Osteoblast (primary cell): ENCODE measurements at regions not wholly inside any gene's neighbourhood (a gene's known extent, or its start where the extent isn't known, plus 50 kb on each side); places are given as distances from the start of the nearest gene placed in this dataset.

Experiments used
- DNase-seq: peaks from one replicate; pipeline ENCODE4 v3.0.0; 2011; ENCODE audit warnings: low spot score, mixed read lengths; ENCODE audit not compliant: insufficient read length; ENCODE audit errors: missing footprints
- H2AFZ ChIP-seq: 2 replicates; pipeline ENCODE4 v1.6.0; 2011; ENCODE audit warnings: mild to moderate bottlenecking, low read length
- H3K27ac ChIP-seq: 2 replicates; pipeline ENCODE4 v1.5.1; 2011; ENCODE audit warnings: mild to moderate bottlenecking, low read depth, low read length, moderate library complexity
- H3K27me3 ChIP-seq: 2 replicates; pipeline ENCODE4 v1.6.0; 2012; ENCODE audit warnings: mild to moderate bottlenecking, control low read depth, inconsistent platforms, low read length, moderate library complexity; ENCODE audit not compliant: insufficient read depth
- H3K36me3 ChIP-seq: 2 replicates; pipeline ENCODE4 v1.5.1; 2011; ENCODE audit warnings: mild to moderate bottlenecking, low read length, control low read depth, moderate library complexity; ENCODE audit not compliant: insufficient read depth
- H3K4me1 ChIP-seq: 2 replicates; pipeline ENCODE4 v1.5.1; 2011; ENCODE audit warnings: mild to moderate bottlenecking, low read length, control low read depth, moderate library complexity; ENCODE audit not compliant: insufficient read depth
- H3K4me2 ChIP-seq: 2 replicates; pipeline ENCODE4 v1.6.0; 2011; ENCODE audit warnings: mild to moderate bottlenecking, low read length; ENCODE audit not compliant: insufficient read depth
- H3K4me3 ChIP-seq: fragments of 200-600 bp; sonication (generic); 3 replicates; pipeline ENCODE4 v1.5.1; 2012; ENCODE audit warnings: mild to moderate bottlenecking, low read length, inconsistent platforms; ENCODE audit not compliant: insufficient read depth
- H3K79me2 ChIP-seq: 2 replicates; pipeline ENCODE4 v1.6.0; 2012; ENCODE audit warnings: mild to moderate bottlenecking, low read length, control low read depth, inconsistent platforms; ENCODE audit not compliant: insufficient read depth
- H3K9me3 ChIP-seq: 2 replicates; pipeline ENCODE4 v1.5.1; 2011; ENCODE audit warnings: low read depth, low read length, control low read depth
- H4K20me1 ChIP-seq: 2 replicates; pipeline ENCODE4 v1.6.0; 2012; ENCODE audit warnings: mild to moderate bottlenecking, low read length, control low read depth; ENCODE audit not compliant: insufficient read depth
- CTCF ChIP-seq: IDR thresholded peaks from 2 replicates; pipeline ENCODE4 v1.5.1; 2011; ENCODE audit warnings: mild to moderate bottlenecking, low read depth, low read length, moderate library complexity; ENCODE audit errors: extremely low read depth

- no peak overlapping the region for H2AFZ ChIP-seq
- H3K79me2 ChIP-seq = no peaks in the 10 kb centered on the region
- no peaks in the 10 kb centered on the region for H3K27me3 ChIP-seq
- no peak overlapping the region for H3K27ac ChIP-seq
- H3K4me1 ChIP-seq = no peaks in the 10 kb centered on the region
- H3K9me3 ChIP-seq = no peaks in the 10 kb centered on the region
- no peak overlapping the region for H3K4me3 ChIP-seq
- H3K36me3 ChIP-seq = no peaks in the 10 kb centered on the region
- no peak overlapping the region for H3K4me2 ChIP-seq
- DNase-seq = no peak
- no peaks in the 10 kb centered on the region for H4K20me1 ChIP-seq
- TF ChIP-seq CTCF = no peak
These were observed 765.0 kb downstream of the IGSF11 start for GRCh38 chr3:118269537-118270125.

DNA sequence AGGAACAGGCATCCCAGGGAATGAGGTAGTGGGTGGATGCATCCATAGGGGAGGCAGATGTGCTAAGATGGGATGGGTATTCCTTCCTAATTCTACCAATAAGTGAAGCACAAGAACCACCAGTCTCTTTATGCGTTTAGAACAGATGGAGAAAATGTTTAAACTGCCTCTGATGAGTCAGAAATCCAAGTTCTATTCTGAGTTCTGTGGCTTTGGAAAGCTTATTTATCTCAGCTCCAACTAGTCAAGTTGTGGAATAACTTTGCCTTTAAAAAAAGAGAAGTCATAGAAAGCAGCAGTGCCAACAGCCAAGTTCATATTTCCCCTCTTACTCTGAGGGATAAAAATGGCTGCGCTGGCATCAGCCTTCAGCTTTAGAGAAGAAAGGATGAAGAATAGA is 761.7 kb downstream of the IGSF11 start:
- no peaks in the 10 kb centered on the region for H4K20me1 ChIP-seq
- no peaks in the 10 kb centered on the region for H3K79me2 ChIP-seq
- H3K36me3 ChIP-seq = no peaks in the 10 kb centered on the region
- H3K4me1 ChIP-seq = no peaks in the 10 kb centered on the region
- H2AFZ ChIP-seq = no peak overlapping the region
- no peak for DNase-seq
- H3K27me3 ChIP-seq = no peaks in the 10 kb centered on the region
- H3K4me2 ChIP-seq = no peak overlapping the region
- no peaks in the 10 kb centered on the region for H3K9me3 ChIP-seq
- no peak overlapping the region for H3K4me3 ChIP-seq
- no peak for TF ChIP-seq CTCF
- H3K27ac ChIP-seq = no peak overlapping the region

GRCh38 chr3:118277814-118278213 is 756.8 kb downstream of the IGSF11 start:
- Histone ChIP-seq H3K9me3 (peaks cover 4% of the 10 kb centered on the region), H3K27ac (no peak overlapping the region), H3K4me2 (no peak overlapping the region), H2AFZ (no peak overlapping the region), H3K79me2 (no peaks in the 10 kb centered on the region), H3K27me3 (no peaks in the 10 kb centered on the region), H3K4me1 (no peaks in the 10 kb centered on the region), H3K36me3 (no peaks in the 10 kb centered on the region), H4K20me1 (no peaks in the 10 kb centered on the region), H3K4me3 (no peak overlapping the region)
- no peak for TF ChIP-seq CTCF
- no peak for DNase-seq

GRCh38 chr3:118292841-118293240 is 741.8 kb downstream of the IGSF11 start:
- Histone ChIP-seq H3K4me1 (no peaks in the 10 kb centered on the region), H4K20me1 (no peaks in the 10 kb centered on the region), H2AFZ (no peak overlapping the region), H3K4me2 (no peak overlapping the region), H3K27me3 (no peaks in the 10 kb centered on the region), H3K36me3 (no peaks in the 10 kb centered on the region), H3K4me3 (no peak overlapping the region), H3K79me2 (no peaks in the 10 kb centered on the region), H3K27ac (no peak overlapping the region), H3K9me3 (no peaks in the 10 kb centered on the region)
- no peak for DNase-seq
- TF ChIP-seq CTCF = no peak
